Islet precursor cell (in vitro differentiated cells): ENCODE measurements at regions not wholly inside any gene's neighbourhood (a gene's known extent, or its start where the extent isn't known, plus 50 kb on each side); places are given as distances from the start of the nearest gene placed in this dataset.

ENCODE experiments used
- DNase-seq: peaks from one replicate; pipeline ENCODE4 v3.0.0-alpha.2; 2018

GRCh38 chr1:81613803-81614202 lies 186.9 kb upstream of the ADGRL2 start:
- DNase-seq: no peak

- DNase-seq: no peak
These were observed 192.8 kb upstream of the ADGRL2 start for GRCh38 chr1:81607924-81608323.

- no peak for DNase-seq
These were observed 193.6 kb upstream of the ADGRL2 start for GRCh38 chr1:81607086-81607485.

- DNase-seq: no peak
These were observed 194.1 kb upstream of the ADGRL2 start for GRCh38 chr1:81606656-81607055.

- DNase-seq: no peak
These were observed 195.7 kb upstream of the ADGRL2 start for GRCh38 chr1:81605023-81605422.

GRCh38 chr1:81600878-81601622 lies 199.7 kb upstream of the ADGRL2 start:
- DNase-seq: no peak

GRCh38 chr1:81600363-81600762 lies 200.4 kb upstream of the ADGRL2 start:
- DNase-seq: no peak

GRCh38 chr1:81598623-81599022 lies 202.1 kb upstream of the ADGRL2 start:
- DNase-seq: no peak

GRCh38 chr1:81597720-81598426 lies 202.9 kb upstream of the ADGRL2 start:
- no peak for DNase-seq

GRCh38 chr1:81596341-81596740 lies 204.4 kb upstream of the ADGRL2 start:
- no peak for DNase-seq

GRCh38 chr1:81594206-81594605 lies 206.5 kb upstream of the ADGRL2 start:
- no peak for DNase-seq

GRCh38 chr1:81592233-81592632 lies 208.5 kb upstream of the ADGRL2 start:
- DNase-seq: no peak

GRCh38 chr1:81590171-81590570 lies 210.6 kb upstream of the ADGRL2 start:
- DNase-seq: no peak

- DNase-seq: no peak
These were observed 212.6 kb upstream of the ADGRL2 start for GRCh38 chr1:81588149-81588548.

GRCh38 chr1:81587426-81587825 lies 213.3 kb upstream of the ADGRL2 start:
- DNase-seq: no peak

- no peak for DNase-seq
These were observed 215.4 kb upstream of the ADGRL2 start for GRCh38 chr1:81585371-81585770.

GRCh38 chr1:81584398-81584797 lies 216.3 kb upstream of the ADGRL2 start:
- no peak for DNase-seq

GRCh38 chr1:81583878-81584277 lies 216.9 kb upstream of the ADGRL2 start:
- DNase-seq: no peak

GRCh38 chr1:81582467-81582986 lies 218.2 kb upstream of the ADGRL2 start:
- peak; percentile 63 for DNase-seq

- no peak for DNase-seq
These were observed 221.9 kb upstream of the ADGRL2 start for GRCh38 chr1:81578867-81579266.

- no peak for DNase-seq
These were observed 223.6 kb upstream of the ADGRL2 start for GRCh38 chr1:81577004-81577697.

GRCh38 chr1:81574408-81574807 lies 226.3 kb upstream of the ADGRL2 start:
- DNase-seq: no peak

- no peak for DNase-seq
These were observed 227.3 kb upstream of the ADGRL2 start for GRCh38 chr1:81573458-81573857.

- DNase-seq: no peak
These were observed 228.8 kb upstream of the ADGRL2 start for GRCh38 chr1:81571946-81572345.
